ENCODE measurements at regions not wholly inside any gene's neighbourhood (a gene's known extent, or its start where the extent isn't known, plus 50 kb on each side); places are given as distances from the start of the nearest gene placed in this dataset.
"Not testable (repeated sequence)": the region's sequence is repeated elsewhere in the genome, so short reads cannot be mapped to it uniquely, and the experiment has no call there.

GRCh38 chr2:136322428-136322827 lies 204.5 kb upstream of the CXCR4 start:
- DNase-seq, result peak in 1 of 2 donors; percentile 7

GRCh38 chr2:136319651-136320050 lies 201.7 kb upstream of the CXCR4 start:
- no peak for DNase-seq

- peak; percentile 19 to 33 for DNase-seq
These were observed 201.3 kb upstream of the CXCR4 start for GRCh38 chr2:136319237-136319636.

- DNase-seq, result no peak
These were observed 196.3 kb upstream of the CXCR4 start for GRCh38 chr2:136314240-136314639.

GRCh38 chr2:136312568-136312967 lies 194.6 kb upstream of the CXCR4 start:
- not testable (repeated sequence) for DNase-seq

GRCh38 chr2:136310797-136311603 lies 193.1 kb upstream of the CXCR4 start:
- DNase-seq, result peak; percentile 31 to 80

GRCh38 chr2:136310005-136310495 lies 192.1 kb upstream of the CXCR4 start:
- no peak for DNase-seq

GRCh38 chr2:136308611-136309010 lies 190.7 kb upstream of the CXCR4 start:
- no peak for DNase-seq

GRCh38 chr2:136306836-136307235 lies 188.9 kb upstream of the CXCR4 start:
- no peak for DNase-seq

- DNase-seq, result no peak
These were observed 187.7 kb upstream of the CXCR4 start for GRCh38 chr2:136305517-136306192.

- no peak for DNase-seq
These were observed 183.1 kb upstream of the CXCR4 start for GRCh38 chr2:136301006-136301405.

GRCh38 chr2:136298631-136299030 lies 180.7 kb upstream of the CXCR4 start:
- no peak for DNase-seq

- no peak for DNase-seq
These were observed 180.0 kb upstream of the CXCR4 start for GRCh38 chr2:136297994-136298393.

- DNase-seq, result no peak
These were observed 179.4 kb upstream of the CXCR4 start for GRCh38 chr2:136297312-136297711.

GRCh38 chr2:136295168-136295567 lies 177.2 kb upstream of the CXCR4 start:
- DNase-seq, result no peak

- no peak for DNase-seq
These were observed 173.9 kb upstream of the CXCR4 start for GRCh38 chr2:136291871-136292270.

- no peak for DNase-seq
These were observed 172.4 kb upstream of the CXCR4 start for GRCh38 chr2:136290326-136290725.

- no peak for DNase-seq
These were observed 170.3 kb upstream of the CXCR4 start for GRCh38 chr2:136288249-136288648.

- DNase-seq, result no peak
These were observed 168.5 kb upstream of the CXCR4 start for GRCh38 chr2:136286423-136286822.

GRCh38 chr2:136284226-136285119 lies 166.5 kb upstream of the CXCR4 start:
- no peak for DNase-seq

- no peak for DNase-seq
These were observed 164.3 kb upstream of the CXCR4 start for GRCh38 chr2:136282251-136282650.

GRCh38 chr2:136281281-136282114 lies 163.5 kb upstream of the CXCR4 start:
- no peak for DNase-seq

Measured in inflammatory macrophage treated with lipopolysaccharide for 1 hour (primary cell).